ENCODE measurements at regions not wholly inside any gene's neighbourhood (a gene's known extent, or its start where the extent isn't known, plus 50 kb on each side); places are given as distances from the start of the nearest gene placed in this dataset.

- Histone ChIP-seq H3K27ac (no peak overlapping the region), H3K27me3 (no peaks in the 10 kb centered on the region), H3K4me1 (no peaks in the 10 kb centered on the region), H3K9me3 (no peaks in the 10 kb centered on the region), H3K36me3 (no peaks in the 10 kb centered on the region), H3K4me3 (no peak overlapping the region)
- no peak for DNase-seq
- no peak for TF ChIP-seq POLR2A (IDR thresholded peaks at IDR 0.05)
- TF ChIP-seq CTCF (IDR thresholded peaks at IDR 0.05): no peak
Observed at GRCh38 chr2:121133551-121134319, 151.3 kb downstream of the TFCP2L1 start.

- Histone ChIP-seq H3K27me3 (no peaks in the 10 kb centered on the region), H3K27ac (no peak overlapping the region), H3K4me1 (no peaks in the 10 kb centered on the region), H3K4me3 (no peak overlapping the region), H3K9me3 (no peaks in the 10 kb centered on the region), H3K36me3 (no peaks in the 10 kb centered on the region)
- DNase-seq: no peak
- TF ChIP-seq POLR2A (IDR thresholded peaks at IDR 0.05) (no peak), CTCF (IDR thresholded peaks at IDR 0.05) (no peak)
Observed at GRCh38 chr2:121134728-121135127, 150.3 kb downstream of the TFCP2L1 start.

- Histone ChIP-seq H3K4me3 (no peak overlapping the region), H3K9me3 (no peaks in the 10 kb centered on the region), H3K4me1 (no peaks in the 10 kb centered on the region), H3K27me3 (no peaks in the 10 kb centered on the region), H3K27ac (no peak overlapping the region), H3K36me3 (no peaks in the 10 kb centered on the region)
- no peak for DNase-seq
- no peak for TF ChIP-seq CTCF (IDR thresholded peaks at IDR 0.05)
Observed at GRCh38 chr2:121135168-121135853, 149.7 kb downstream of the TFCP2L1 start.

GRCh38 chr2:121136323-121136722 lies 148.7 kb downstream of the TFCP2L1 start:
- Histone ChIP-seq H3K27me3 (no peaks in the 10 kb centered on the region), H3K4me1 (no peaks in the 10 kb centered on the region), H3K36me3 (no peaks in the 10 kb centered on the region), H3K9me3 (no peaks in the 10 kb centered on the region), H3K27ac (no peak overlapping the region), H3K4me3 (no peak overlapping the region)
- DNase-seq: no peak
- TF ChIP-seq CTCF (IDR thresholded peaks at IDR 0.05) (no peak), POLR2A (IDR thresholded peaks at IDR 0.05) (no peak)

- Histone ChIP-seq H3K4me1 (no peaks in the 10 kb centered on the region), H3K27me3 (no peaks in the 10 kb centered on the region), H3K36me3 (no peaks in the 10 kb centered on the region), H3K4me3 (no peak overlapping the region), H3K27ac (no peak overlapping the region), H3K9me3 (no peaks in the 10 kb centered on the region)
- DNase-seq: no peak
- TF ChIP-seq POLR2A (IDR thresholded peaks at IDR 0.05) (no peak), CTCF (IDR thresholded peaks at IDR 0.05) (no peak)
Observed at GRCh38 chr2:121137571-121137970, 147.4 kb downstream of the TFCP2L1 start.
